Left forelimb (tissue), 1 donor: ENCODE measurements at regions not wholly inside any gene's neighbourhood (a gene's known extent, or its start where the extent isn't known, plus 50 kb on each side); places are given as distances from the start of the nearest gene placed in this dataset.

ENCODE experiments used
- DNase-seq: peaks from one replicate; pipeline ENCODE4 v3.0.0-alpha.2; 2018; ENCODE audit warnings: low spot score

- DNase-seq: peak; percentile 12
Observed at GRCh38 chr22:49260681-49261580, 566.7 kb downstream of the BRD1 start.

- DNase-seq: peak; percentile 54
Observed at GRCh38 chr22:49259839-49260615, 567.6 kb downstream of the BRD1 start.

- no peak for DNase-seq
Observed at GRCh38 chr22:49258107-49259010, 569.3 kb downstream of the BRD1 start.

GRCh38 chr22:49257551-49257961, 570.1 kb downstream of the BRD1 start:
- no peak for DNase-seq

DNA sequence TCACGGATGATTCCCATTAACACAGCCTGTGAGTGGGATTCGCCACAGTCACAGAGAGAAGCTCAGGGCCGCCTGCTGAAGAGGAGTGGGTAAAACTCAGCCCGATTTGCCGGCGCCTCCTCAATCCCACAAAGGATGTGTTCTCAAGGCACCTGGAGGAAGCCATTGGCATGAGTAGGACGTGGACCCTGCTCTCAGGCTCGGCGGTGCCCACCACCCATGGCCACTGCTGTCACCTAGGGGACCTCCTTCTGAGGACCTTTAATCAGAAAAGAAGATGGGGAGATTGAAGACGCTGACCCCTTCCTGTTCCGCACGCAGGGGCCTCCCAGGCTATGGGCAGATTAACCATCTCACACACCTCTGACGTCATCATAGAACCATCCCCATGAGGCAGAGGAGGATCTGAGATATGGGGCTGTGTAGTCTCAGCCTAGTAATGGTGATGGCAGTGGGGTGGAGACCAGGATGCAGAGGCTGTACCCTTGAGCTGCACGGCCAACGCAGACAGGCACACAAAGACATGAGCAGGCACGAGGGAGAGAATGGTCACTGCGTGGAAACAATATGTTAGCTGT, 571.8 kb downstream of the BRD1 start:
- peak; percentile 50 for DNase-seq

- no peak for DNase-seq
Observed at GRCh38 chr22:49255154-49255553, 572.5 kb downstream of the BRD1 start.

DNA sequence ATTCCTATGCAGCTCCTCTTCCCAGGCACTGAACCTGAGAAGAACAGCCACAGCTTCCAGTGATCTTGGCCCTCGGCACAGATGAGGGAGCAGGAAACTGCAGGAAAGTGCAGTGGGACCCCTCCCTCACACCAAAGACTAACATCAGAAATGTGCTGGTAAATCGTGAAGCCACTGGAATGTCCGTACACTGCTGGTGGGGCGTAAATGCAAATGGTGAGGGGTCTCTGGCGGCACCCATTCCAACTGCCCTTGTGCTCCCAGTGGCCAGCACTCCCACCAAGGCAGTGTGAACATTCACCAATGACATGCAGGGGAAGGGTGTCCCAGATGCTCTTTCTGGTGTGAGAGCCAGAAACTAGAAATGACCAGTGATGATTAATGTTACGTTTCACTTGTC, 574.0 kb downstream of the BRD1 start:
- peak; percentile 33 for DNase-seq

DNA sequence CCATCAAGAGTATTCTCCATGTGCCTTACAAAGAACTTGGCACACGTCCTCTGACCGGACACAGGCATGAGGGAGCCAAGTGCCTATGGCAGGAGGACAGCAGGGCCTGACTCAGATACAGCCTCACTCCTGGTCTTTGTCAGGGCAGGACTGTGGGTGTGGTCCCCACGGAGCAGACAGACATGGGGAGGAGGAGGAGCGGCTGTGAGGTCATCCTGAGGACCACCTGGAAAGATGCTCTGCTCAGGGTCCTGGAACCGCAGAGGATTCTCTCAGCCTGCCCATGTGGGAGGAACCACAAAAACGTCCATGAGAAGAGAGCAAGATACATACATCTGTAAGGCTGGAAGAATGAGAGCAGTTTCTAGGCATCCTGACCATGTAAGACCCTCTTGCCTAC, 576.3 kb downstream of the BRD1 start:
- DNase-seq: peak; percentile 17

GRCh38 chr22:49247194-49247924, 580.3 kb downstream of the BRD1 start:
- no peak for DNase-seq

DNA sequence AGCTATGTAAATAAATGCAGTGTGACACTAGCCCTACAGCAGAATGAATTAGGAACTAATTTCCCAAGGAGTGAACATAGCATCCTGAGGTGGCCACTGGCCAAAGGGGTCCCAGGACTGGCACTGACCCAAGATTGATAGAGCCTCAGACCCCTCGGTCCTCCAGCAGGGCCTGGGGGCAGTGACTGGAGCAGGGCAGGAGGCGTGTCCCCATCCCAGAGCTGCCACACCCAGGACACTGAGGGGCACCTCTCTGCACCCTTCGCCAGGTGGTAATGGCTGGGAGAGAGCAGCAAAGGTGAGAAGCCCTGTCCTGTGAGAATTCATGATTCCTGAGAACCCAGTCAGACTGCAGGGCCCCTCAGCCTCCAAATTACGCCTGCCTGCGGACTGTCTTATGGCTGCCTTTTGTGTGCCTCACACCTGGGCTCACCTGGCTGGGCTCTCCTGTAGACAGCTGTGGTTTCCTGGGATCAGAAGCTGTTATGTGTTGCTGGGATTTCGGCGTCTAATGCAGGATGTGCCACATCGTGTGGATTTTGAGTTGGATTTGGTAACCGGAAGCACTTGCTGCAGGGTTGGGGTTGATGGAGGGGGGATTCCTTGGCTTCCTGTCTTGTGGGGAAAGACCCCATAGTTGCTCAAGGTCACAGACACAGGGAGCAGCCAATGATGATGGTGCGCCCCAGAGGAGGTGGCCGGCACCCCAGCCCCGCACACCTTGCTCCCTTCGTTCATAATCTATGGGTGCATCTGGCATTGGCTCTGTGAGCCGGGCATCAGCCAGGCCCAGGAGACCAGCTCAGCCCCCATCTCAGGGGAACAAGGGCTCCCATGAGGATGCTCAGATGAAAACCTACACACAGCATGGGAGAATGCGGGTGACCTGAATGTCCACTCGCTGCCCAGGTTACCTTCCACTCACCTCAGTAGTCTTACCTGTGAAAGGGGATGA, 582.9 kb downstream of the BRD1 start:
- no peak for DNase-seq

GRCh38 chr22:49243965-49244364, 583.7 kb downstream of the BRD1 start:
- DNase-seq: no peak

DNA sequence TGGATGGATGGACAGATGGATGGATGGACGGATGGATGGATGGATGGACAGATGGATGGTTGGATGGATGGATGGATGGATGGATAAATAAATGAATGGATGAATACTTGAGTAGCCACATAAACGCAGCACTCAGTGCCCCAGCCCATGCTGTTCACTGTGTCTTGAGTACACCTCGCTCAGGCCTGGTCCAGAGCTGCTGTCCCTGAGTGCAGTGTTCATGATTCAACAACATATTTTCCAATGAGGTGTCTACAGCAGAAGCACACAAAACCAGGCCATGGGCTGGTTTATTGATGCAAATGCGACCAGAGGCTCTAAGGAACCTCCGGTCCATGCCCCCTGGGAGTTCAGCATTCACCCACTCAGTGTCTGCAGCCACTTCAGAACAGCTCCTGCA, 584.3 kb downstream of the BRD1 start:
- DNase-seq: no peak

DNA sequence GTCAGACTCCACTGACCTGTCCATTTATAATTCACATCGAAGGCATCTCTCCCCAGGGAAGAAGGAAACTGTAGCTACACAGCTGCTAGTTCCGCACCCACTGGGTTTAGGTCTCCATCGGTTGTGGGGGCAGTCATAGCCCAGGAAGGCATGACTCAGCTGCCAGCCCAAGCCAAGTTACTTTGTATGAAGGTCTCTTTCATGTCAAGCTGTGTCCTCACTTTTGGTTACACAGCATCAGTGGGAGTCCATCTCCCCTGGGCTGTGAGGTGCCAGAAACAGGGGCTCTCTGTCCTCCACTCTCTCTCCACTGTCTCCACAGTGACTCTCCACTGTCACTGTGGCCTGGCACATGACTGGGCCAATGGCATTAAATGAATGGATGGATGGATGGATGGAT, 585.2 kb downstream of the BRD1 start:
- DNase-seq: no peak

DNA sequence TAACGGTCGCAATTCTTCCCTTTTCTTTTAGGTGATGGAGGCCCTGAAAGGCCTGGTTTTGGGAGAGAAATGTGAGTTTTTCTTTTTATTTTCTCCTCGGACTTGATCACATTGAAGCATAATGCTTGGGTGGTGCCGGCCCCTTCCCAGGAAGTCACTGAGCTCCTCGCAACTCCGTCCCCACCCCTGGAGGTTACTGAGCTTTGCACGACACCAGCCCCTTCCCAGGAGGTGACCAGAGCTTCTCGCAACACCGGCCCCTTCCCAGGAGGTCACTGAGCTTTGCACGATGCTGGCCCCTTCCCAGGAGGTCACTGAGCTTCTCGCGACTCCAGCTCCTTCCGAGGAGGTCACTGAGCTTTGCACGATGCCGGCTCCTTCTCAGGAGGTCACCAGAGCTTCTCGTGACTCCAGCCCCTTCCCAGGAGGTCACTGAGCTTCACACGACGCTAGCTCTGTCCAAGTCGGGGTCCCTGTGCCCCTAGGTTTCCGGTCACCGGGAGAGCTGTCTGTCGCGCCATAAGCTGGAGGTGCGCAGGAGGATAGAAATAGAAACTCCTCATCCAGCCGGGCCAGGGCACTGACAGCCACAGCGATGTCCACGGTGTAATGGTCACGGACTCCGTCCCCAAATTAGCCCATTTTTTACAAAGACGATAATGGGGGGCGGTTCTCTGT, 586.4 kb downstream of the BRD1 start:
- DNase-seq: no peak

- DNase-seq: no peak
Observed at GRCh38 chr22:49240472-49240871, 587.2 kb downstream of the BRD1 start.

- no peak for DNase-seq
Observed at GRCh38 chr22:49240016-49240380, 587.7 kb downstream of the BRD1 start.

DNA sequence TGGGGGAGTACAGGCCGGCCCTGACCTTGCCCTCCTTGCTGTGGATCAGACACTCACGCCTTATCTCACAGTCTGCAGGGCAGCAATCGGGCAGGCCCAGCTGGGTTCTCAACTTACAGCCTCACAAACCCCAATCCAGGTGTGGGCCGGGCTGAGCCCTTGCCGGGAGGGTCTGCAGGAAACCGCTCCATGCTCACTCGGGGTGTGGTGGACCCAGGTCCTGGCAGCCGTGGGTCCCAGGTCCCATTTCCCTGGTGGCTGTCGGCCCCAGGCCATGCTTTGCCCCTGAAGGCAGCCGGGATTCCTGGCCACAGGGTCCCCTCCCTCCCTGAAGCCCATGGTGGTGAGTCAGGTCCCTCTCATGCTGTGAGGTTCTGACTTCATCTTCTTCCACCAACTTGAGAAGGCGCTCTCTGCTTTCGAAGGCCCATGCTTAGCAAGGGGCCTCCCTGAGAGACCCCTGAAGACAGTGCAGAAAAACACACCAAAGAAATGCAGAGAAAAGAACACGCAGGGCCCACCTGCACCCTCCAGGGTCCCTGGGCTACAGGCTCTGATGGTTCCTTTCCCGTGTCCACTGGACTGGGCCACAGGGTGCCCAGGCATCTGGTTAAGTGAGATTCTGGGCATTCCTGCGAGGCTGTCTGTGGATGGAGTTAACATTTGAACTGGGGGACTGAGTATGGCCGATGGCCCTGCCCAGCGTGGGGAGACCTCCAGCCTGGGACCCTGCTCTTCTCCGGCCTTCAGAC, 588.2 kb downstream of the BRD1 start:
- DNase-seq: no peak
